ENCODE measurements at regions not wholly inside any gene's neighbourhood (a gene's known extent, or its start where the extent isn't known, plus 50 kb on each side); places are given as distances from the start of the nearest gene placed in this dataset.

GRCh38 chr9:86730163-86730928 lies 217.0 kb downstream of the GAS1 start:
- no peak for DNase-seq (ENCODE audit: low read depth)

GRCh38 chr9:86724529-86724928 lies 222.8 kb downstream of the GAS1 start:
- DNase-seq (ENCODE audit: low read depth) = no peak

- no peak for DNase-seq (ENCODE audit: low read depth)
These were observed 224.0 kb downstream of the GAS1 start for GRCh38 chr9:86723346-86723745.

- no peak for DNase-seq (ENCODE audit: low read depth)
These were observed 224.6 kb downstream of the GAS1 start for GRCh38 chr9:86722706-86723075.

- DNase-seq (ENCODE audit: low read depth) = peak; percentile 96
These were observed 225.2 kb downstream of the GAS1 start for GRCh38 chr9:86721843-86722705.

GRCh38 chr9:86721226-86721781 lies 226.0 kb downstream of the GAS1 start:
- no peak for DNase-seq (ENCODE audit: low read depth)

GRCh38 chr9:86720639-86721225 lies 226.6 kb downstream of the GAS1 start:
- no peak for DNase-seq (ENCODE audit: low read depth)

GRCh38 chr9:86718388-86719049 lies 228.8 kb downstream of the GAS1 start:
- no peak for DNase-seq (ENCODE audit: low read depth)

GRCh38 chr9:86716326-86716922 lies 230.9 kb downstream of the GAS1 start:
- no peak for DNase-seq (ENCODE audit: low read depth)

- DNase-seq (ENCODE audit: low read depth) = peak; percentile 69
These were observed 232.3 kb downstream of the GAS1 start for GRCh38 chr9:86714999-86715398.

GRCh38 chr9:86713970-86714369 lies 233.3 kb downstream of the GAS1 start:
- DNase-seq (ENCODE audit: low read depth) = peak; percentile 73

GRCh38 chr9:86713470-86713869 lies 233.8 kb downstream of the GAS1 start:
- no peak for DNase-seq (ENCODE audit: low read depth)

GRCh38 chr9:86708918-86709835 lies 238.1 kb downstream of the GAS1 start:
- no peak for DNase-seq (ENCODE audit: low read depth)

- no peak for DNase-seq (ENCODE audit: low read depth)
These were observed 239.3 kb downstream of the GAS1 start for GRCh38 chr9:86707932-86708510.

GRCh38 chr9:86706391-86706790 lies 240.9 kb downstream of the GAS1 start:
- DNase-seq (ENCODE audit: low read depth) = no peak

GRCh38 chr9:86705490-86705889 lies 241.8 kb downstream of the GAS1 start:
- peak; percentile 58 for DNase-seq (ENCODE audit: low read depth)

- no peak for DNase-seq (ENCODE audit: low read depth)
These were observed 244.0 kb downstream of the GAS1 start for GRCh38 chr9:86703346-86703745.

- DNase-seq (ENCODE audit: low read depth) = peak; percentile 63
These were observed 246.7 kb downstream of the GAS1 start for GRCh38 chr9:86700629-86701028.

GRCh38 chr9:86697999-86698398 lies 249.3 kb downstream of the GAS1 start:
- no peak for DNase-seq (ENCODE audit: low read depth)

- no peak for DNase-seq (ENCODE audit: low read depth)
These were observed 250.1 kb downstream of the GAS1 start for GRCh38 chr9:86697213-86697612.

All from fibroblast of the conjunctiva (primary cell).